HCT116 (cell line): ENCODE measurements at regions not wholly inside any gene's neighbourhood (a gene's known extent, or its start where the extent isn't known, plus 50 kb on each side); places are given as distances from the start of the nearest gene placed in this dataset.

Experiments
- ATAC-seq: fragments of 200-7000 bp; cut with Tn5 transposase; 2 replicates; pipeline ENCODE4 v1.9.1; 2020; ENCODE audit warnings: mild to moderate bottlenecking, moderate library complexity
- BruUV-seq: library from RNA; stranded (reverse); fragments of 400-500 nt; replicated peaks from 2 replicates; lab custom pipeline; 2021; lab: Mats Ljungman, UMichigan
- CTCF ChIA-PET: fragments of 300-600 bp; sonication (Branson Sonifier 250); formaldehyde crosslinking; loops from one replicate; lab custom pipeline; 2021; ENCODE audit warnings: antibody characterized with exemption; lab: Charles Lee
- POLR2A ChIA-PET: fragments of 300-600, 350-600 bp; sonication (Branson Sonifier 250); formaldehyde crosslinking; loops from one replicate; lab custom pipeline; 2021; ENCODE audit warnings: antibody characterized with exemption; lab: Charles Lee
- RAD21 ChIA-PET, 2 experiments: fragments of 300-600 bp; sonication (Branson Sonifier 250); formaldehyde crosslinking; loops; one replicate each; lab custom pipeline; 2023; ENCODE audit warnings: low total read pairs in 2 of 2; ENCODE audit not compliant: uncharacterized antibody in 2 of 2, unreplicated experiment in 2 of 2, low non-redundant PET in 1 of 2; lab: Charles Lee
- DNase-seq: peaks from one replicate; pipeline ENCODE4 v3.0.0-alpha.2; 2010; ENCODE audit warnings: low read depth, low spot score
- H2AFZ ChIP-seq: fragments of 200-600 bp; shearing (Covaris generic), sonication (generic); 2 replicates; pipeline ENCODE4 v1.6.1; 2017; ENCODE audit warnings: low read depth, mixed run types, mixed read lengths, antibody characterized with exemption, low read length; ENCODE audit not compliant: poor library complexity, severe bottlenecking
- H3K27ac ChIP-seq: 2 replicates; pipeline ENCODE4 v1.5.1; 2012; ENCODE audit warnings: low read depth, low read length
- H3K27me3 ChIP-seq: fragments of 200-600 bp; sonication (generic); 2 replicates; pipeline ENCODE4 v1.6.1; 2016; ENCODE audit warnings: mixed run types, low read length, mixed read lengths; ENCODE audit not compliant: insufficient read depth
- H3K36me3 ChIP-seq, 2 experiments: fragments of 200-500 bp in 1 of 2; fragments of 200-600 bp in 1 of 2; sonication (Bioruptor generic) in 1 of 2; sonication (generic) in 1 of 2; 2 replicates each; pipeline versions ENCODE4 v1.5.1 to v1.6.1; 2014 to 2016; ENCODE audit warnings: low read length in 2 of 2, inconsistent platforms in 1 of 2, mixed read lengths in 1 of 2, mixed run types in 1 of 2; ENCODE audit not compliant: insufficient read depth in 2 of 2, control insufficient read depth in 1 of 2
- H3K4me1 ChIP-seq, 2 experiments: fragments of 200-600 bp in 1 of 2; sonication (generic) in 1 of 2; 2 replicates each; pipeline versions ENCODE4 v1.5.1 to v1.6.1; 2012 to 2017; ENCODE audit warnings: low read length in 2 of 2, inconsistent platforms in 1 of 2, mild to moderate bottlenecking in 1 of 2, mixed read lengths in 1 of 2, mixed run types in 1 of 2, moderate library complexity in 1 of 2; ENCODE audit not compliant: insufficient read depth in 2 of 2, control insufficient read depth in 1 of 2
- H3K4me2 ChIP-seq: fragments of 200-600 bp; sonication (generic); 2 replicates; pipeline ENCODE4 v1.6.1; 2017; ENCODE audit warnings: mixed run types, low read length, mixed read lengths
- H3K4me3 ChIP-seq, 2 experiments: fragments of 200-600 bp in 1 of 2; sonication (generic) in 1 of 2; replicated peaks in 1 of 2; 2 replicates each; pipeline ENCODE4 v1.5.1; 2011 to 2016; ENCODE audit warnings: low read length in 2 of 2, control low read depth in 1 of 2, low read depth in 1 of 2, mild to moderate bottlenecking in 1 of 2, mixed read lengths in 1 of 2, mixed run types in 1 of 2
- H3K79me2 ChIP-seq: fragments of 200-600 bp; sonication (generic); 2 replicates; pipeline ENCODE4 v1.6.1; 2017; ENCODE audit warnings: mild to moderate bottlenecking, mixed run types, low read length, moderate library complexity, mixed read lengths; ENCODE audit not compliant: insufficient read depth
- H3K9ac ChIP-seq: fragments of 200-600 bp; sonication (generic); 2 replicates; pipeline ENCODE4 v1.6.1; 2016; ENCODE audit warnings: low read length, mixed read lengths
- H3K9me2 ChIP-seq: fragments of 200-600 bp; sonication (generic), shearing (Covaris generic); 2 replicates; pipeline ENCODE4 v1.6.1; 2017; ENCODE audit warnings: mixed run types, mild to moderate bottlenecking, moderate library complexity; ENCODE audit not compliant: insufficient read depth
- H3K9me3 ChIP-seq, 2 experiments: fragments of 200-500 bp in 1 of 2; fragments of 200-600 bp in 1 of 2; sonication (Bioruptor generic) in 1 of 2; sonication (generic) in 1 of 2; 2 replicates each; pipeline ENCODE4 v1.6.1; 2014 to 2017; ENCODE audit warnings: low read length in 2 of 2, mixed read lengths in 2 of 2, inconsistent platforms in 1 of 2, low read depth in 1 of 2, mild to moderate bottlenecking in 1 of 2, mixed run types in 1 of 2, moderate library complexity in 1 of 2; ENCODE audit not compliant: control insufficient read depth in 1 of 2, insufficient read depth in 1 of 2
- H4K20me1 ChIP-seq: fragments of 200-600 bp; sonication (generic), shearing (Covaris generic); 2 replicates; pipeline ENCODE4 v1.6.1; 2017; ENCODE audit warnings: mixed run types, mild to moderate bottlenecking, moderate library complexity; ENCODE audit not compliant: insufficient read depth
- CBX3 ChIP-seq: IDR thresholded peaks from 2 replicates; pipeline ENCODE4 v1.6.1; 2012; ENCODE audit warnings: low read depth
- ELF1 ChIP-seq: IDR thresholded peaks from 2 replicates; pipeline ENCODE4 v1.6.1; 2012; ENCODE audit warnings: low read depth, borderline replicate concordance
- FOSL1 ChIP-seq: IDR thresholded peaks from 2 replicates; pipeline ENCODE4 v1.6.1; 2012; ENCODE audit warnings: low read depth
- ZFX ChIP-seq: fragments of 450-650 bp; IDR thresholded peaks from 2 replicates; pipeline ENCODE4 v1.6.1; 2017
- intact Hi-C: fragments of 100-400 bp; cut with micrococcal nuclease; formaldehyde crosslinking; loops from 2 replicates; pipeline ENCODE4 v1.10.0; 2022
- TF ChIP-seq, protein P1 (sequence below): IDR thresholded peaks from 2 replicates; pipeline ENCODE4 v1.6.1; 2012

DNA sequence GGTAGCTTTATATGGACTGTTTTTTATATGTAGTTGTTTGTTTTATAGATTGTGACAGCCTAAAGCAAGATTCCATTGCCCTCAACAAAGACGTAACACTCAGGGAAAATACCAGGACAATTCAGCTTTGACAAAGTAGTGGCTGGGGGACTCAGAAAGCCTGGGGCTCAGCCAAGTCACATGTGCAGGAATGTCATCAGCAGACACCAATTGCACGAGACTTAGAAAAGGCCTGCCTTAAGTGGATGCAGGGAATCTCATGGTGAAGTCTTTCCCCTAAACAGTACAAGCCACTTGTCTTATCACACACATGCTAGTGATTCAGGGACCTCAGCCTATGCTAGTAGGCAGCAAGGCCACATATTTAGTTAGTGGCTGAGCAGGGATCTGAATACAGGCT is 381.8 kb upstream of the THBS1 start:
- Histone ChIP-seq H4K20me1 (no peaks in the 10 kb centered on the region), H3K36me3 (no peaks in the 10 kb centered on the region), H3K4me3 (no peak overlapping the region), H3K9ac (no peak overlapping the region), H3K27ac (no peak overlapping the region), H2AFZ (no peak overlapping the region), H3K4me1 (peaks cover 0 to 13% of the 10 kb centered on the region in 2 experiments; a peak in 2 of 4 replicates), H3K9me3 (no peaks in the 10 kb centered on the region), H3K9me2 (no peaks in the 10 kb centered on the region), H3K79me2 (no peaks in the 10 kb centered on the region), H3K4me2 (no peak overlapping the region), H3K27me3 (no peaks in the 10 kb centered on the region)
- no TSS peak for BruUV-seq
- POLR2A ChIA-PET = no interaction called here
- RAD21 ChIA-PET = no interaction called here
- CTCF ChIA-PET = no interaction called here
- no peak for ATAC-seq
- no peak for TF ChIP-seq ZFX
- TF ChIP-seq, protein P1, sequence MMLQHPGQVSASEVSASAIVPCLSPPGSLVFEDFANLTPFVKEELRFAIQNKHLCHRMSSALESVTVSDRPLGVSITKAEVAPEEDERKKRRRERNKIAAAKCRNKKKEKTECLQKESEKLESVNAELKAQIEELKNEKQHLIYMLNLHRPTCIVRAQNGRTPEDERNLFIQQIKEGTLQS = no peak
- intact Hi-C loops = no loop called here
- DNase-seq = no peak

DNA sequence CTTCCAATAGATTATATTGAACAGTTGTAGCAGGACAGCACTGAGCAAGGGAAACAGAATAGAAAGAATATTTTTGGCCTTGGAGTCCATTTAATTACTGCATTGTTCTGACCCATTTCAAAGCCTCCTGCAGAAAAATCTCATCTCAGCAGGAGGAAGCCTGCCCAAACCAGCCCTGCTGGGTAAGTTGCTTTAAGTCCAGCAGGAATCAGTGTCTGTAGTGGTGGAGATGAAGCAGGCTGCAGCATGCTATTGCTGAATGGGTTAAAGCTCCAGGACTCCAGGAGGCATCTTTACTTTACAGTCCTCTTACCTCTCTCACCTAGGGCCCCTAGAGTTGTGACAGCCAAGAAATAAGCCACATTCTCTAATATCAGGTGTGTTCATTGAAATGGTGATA is 380.3 kb upstream of the THBS1 start:
- Histone ChIP-seq H3K79me2 (no peaks in the 10 kb centered on the region), H3K9ac (no peak overlapping the region), H3K4me3 (no peak overlapping the region), H3K36me3 (no peaks in the 10 kb centered on the region), H3K27me3 (no peaks in the 10 kb centered on the region), H4K20me1 (no peaks in the 10 kb centered on the region), H2AFZ (no peak overlapping the region), H3K4me2 (no peak overlapping the region), H3K9me3 (no peaks in the 10 kb centered on the region), H3K9me2 (no peaks in the 10 kb centered on the region), H3K4me1 (peaks cover 0 to 10% of the 10 kb centered on the region in 2 experiments; a peak in 2 of 4 replicates), H3K27ac (no peak overlapping the region)
- ChIA-PET CTCF (no interaction called here), RAD21 (no interaction called here), POLR2A (no interaction called here)
- DNase-seq (no peak), ATAC-seq (no peak)
- no peak for TF ChIP-seq ELF1
- TF ChIP-seq CBX3 = no peak
- no peak for TF ChIP-seq FOSL1
- BruUV-seq = no TSS peak
- intact Hi-C loops = no loop called here
